ENCODE measurements at regions not wholly inside any gene's neighbourhood (a gene's known extent, or its start where the extent isn't known, plus 50 kb on each side); places are given as distances from the start of the nearest gene placed in this dataset.

DNA sequence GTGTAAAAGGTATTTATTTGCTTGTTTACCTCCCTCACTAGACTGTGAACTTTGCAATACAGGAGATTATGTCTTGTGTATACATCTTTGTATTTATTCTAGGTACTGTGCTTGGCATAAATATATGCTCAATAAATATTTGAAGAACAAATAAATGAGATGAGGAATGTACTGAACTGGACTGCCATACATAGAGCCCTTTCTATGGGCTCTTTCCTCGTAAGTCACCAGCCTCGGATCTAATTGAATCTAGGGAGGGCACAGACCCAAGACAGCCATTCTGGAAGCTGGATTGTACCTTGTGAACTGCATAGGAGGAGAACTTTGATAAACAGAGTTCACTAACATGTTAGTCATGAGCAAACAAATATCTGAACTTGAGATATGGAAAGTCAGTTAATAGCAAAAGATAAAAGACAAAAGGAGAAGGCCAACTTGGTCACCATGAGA is 503.9 kb downstream of the INSC start:
- H3K9me3 ChIP-seq (ENCODE audit: control insufficient read depth, low read depth, low read length): no peaks in the 10 kb centered on the region
- Mint-ChIP-seq H3K27me3 (ENCODE audit: low read depth) (no peaks in the 10 kb centered on the region; the same call in 1 of the 2 replicates), H3K9me3 (no peaks in the 10 kb centered on the region), H3K4me1 (peaks cover 19 to 25% of the 10 kb centered on the region in 2 experiments), H3K4me3 (no peak overlapping the region), H3K27ac (no peak overlapping the region), H3K36me3 (ENCODE audit: insufficient read depth in 1 of 3, low read depth in 3 of 3) (no peaks in the 10 kb centered on the region)
- no CpG with 5 or more reads among the region's 2 CpGs for WGBS (ENCODE audit: extremely low coverage, insufficient read length, low lambda C conversion rate)
- no peak overlapping the region for H4K8ac ChIP-seq (replicated peaks; ENCODE audit: insufficient read length, low read depth, low read length)
- no peak overlapping the region for H3K18ac ChIP-seq (ENCODE audit: insufficient read length, low read depth, low read length)
- no peak overlapping the region for H4K5ac ChIP-seq (ENCODE audit: insufficient read length, low read depth, low read length)
- H3K56ac ChIP-seq (ENCODE audit: insufficient read length, low read depth, low read length): no peak overlapping the region
- H3K14ac ChIP-seq (ENCODE audit: insufficient read depth, low read length): no peak overlapping the region
- H3K23ac ChIP-seq (ENCODE audit: insufficient read length, low read depth, low read length): no peak overlapping the region
- no peak overlapping the region for H2BK20ac ChIP-seq (ENCODE audit: low read depth, low read length, poor library complexity, severe bottlenecking)
- no peak overlapping the region for H2BK5ac ChIP-seq (ENCODE audit: insufficient read length, low read length)
- no peak overlapping the region for H2AFZ ChIP-seq (ENCODE audit: low read length)
- no peak overlapping the region for H2BK120ac ChIP-seq (ENCODE audit: low read depth, low read length, poor library complexity, severe bottlenecking)
- no peak overlapping the region for H3K4ac ChIP-seq (ENCODE audit: low read depth, low read length)
- no peaks in the 10 kb centered on the region for H3K27me3 ChIP-seq (ENCODE audit: insufficient read depth, low read length)
- H3K4me2 ChIP-seq (ENCODE audit: insufficient read depth, insufficient read length, low read length): no peak overlapping the region
- H4K20me1 ChIP-seq (ENCODE audit: control insufficient read depth, insufficient read depth, insufficient read length): no peaks in the 10 kb centered on the region
- no peak overlapping the region for H3T11ph ChIP-seq (ENCODE audit: low read length)
- no peak overlapping the region for H2BK15ac ChIP-seq (ENCODE audit: low read depth, low read length)
- H3K4me1 ChIP-seq (ENCODE audit: insufficient read depth, low read length): no peaks in the 10 kb centered on the region
- no peak overlapping the region for H2AK5ac ChIP-seq (ENCODE audit: insufficient read length, low read length)
- H3K9ac ChIP-seq (ENCODE audit: extremely low read depth, insufficient read length, low read length): no peak overlapping the region
- H3K27ac ChIP-seq (ENCODE audit: insufficient read length, low read depth, low read length): no peak overlapping the region
- H4K91ac ChIP-seq (ENCODE audit: insufficient read length, low read depth, low read length): no peak overlapping the region
- no peak overlapping the region for H2BK12ac ChIP-seq (ENCODE audit: insufficient read length, low read depth, low read length)
- H3K23me2 ChIP-seq (ENCODE audit: insufficient read length, low read depth, low read length, poor library complexity, severe bottlenecking): no peaks in the 10 kb centered on the region
- TF ChIP-seq CTCF (conservative IDR thresholded peaks at IDR 0.05): no peak
- H3K79me1 ChIP-seq (ENCODE audit: insufficient read depth, low read depth, low read length, poor library complexity, severe bottlenecking): no peaks in the 10 kb centered on the region
- H3K79me2 ChIP-seq (ENCODE audit: insufficient read depth, low read length): no peaks in the 10 kb centered on the region
- no peak for DNase-seq

Measured in H9 (cell line).